ENCODE measurements at regions not wholly inside any gene's neighbourhood (a gene's known extent, or its start where the extent isn't known, plus 50 kb on each side); places are given as distances from the start of the nearest gene placed in this dataset.
A peak's percentile ranks its signal among the peaks of the same experiment; 100 is the strongest.

DNA sequence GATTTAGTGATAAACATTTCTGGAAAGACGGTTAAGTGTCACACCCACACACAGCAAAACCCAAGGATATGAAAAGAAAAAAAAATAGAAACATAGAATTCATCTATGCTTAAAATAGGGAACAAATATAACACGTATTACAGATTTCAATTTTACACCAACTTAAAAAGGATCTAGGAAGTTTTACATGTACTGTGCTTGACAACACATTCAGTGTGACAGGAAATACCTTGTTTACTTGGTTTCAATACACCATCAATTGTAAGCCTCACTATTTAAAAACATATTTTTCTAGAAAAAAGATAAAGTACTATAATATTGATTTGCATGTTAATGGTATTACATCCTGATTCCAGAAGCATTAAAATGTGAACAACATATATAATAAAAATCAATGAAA, 77.0 kb upstream of the SPRY1 start:
- no peak for DNase-seq (ENCODE audit: low spot score)

DNA sequence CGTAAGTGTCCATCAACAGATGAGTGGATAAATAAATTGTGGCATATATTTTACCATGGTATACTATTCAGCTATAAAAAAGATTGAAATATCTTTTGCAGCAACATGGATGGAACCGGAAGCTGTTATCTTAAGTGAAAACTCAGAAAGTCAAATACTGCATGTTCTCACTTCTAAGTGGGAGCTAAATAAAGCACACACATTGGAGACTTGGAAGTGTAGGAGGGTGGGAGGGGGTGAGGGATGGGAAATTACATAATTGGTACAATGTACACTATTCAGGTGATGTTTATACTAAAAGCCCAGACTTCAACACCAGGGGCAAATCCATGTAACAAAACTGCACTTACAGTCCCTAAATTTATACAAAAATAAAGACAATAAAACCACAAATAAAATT, 72.6 kb upstream of the SPRY1 start:
- no peak for DNase-seq (ENCODE audit: low spot score)

- no peak for DNase-seq (ENCODE audit: low spot score)
These were observed 71.3 kb upstream of the SPRY1 start for GRCh38 chr4:123325241-123325681.

- DNase-seq (ENCODE audit: low spot score) = no peak
These were observed 69.2 kb upstream of the SPRY1 start for GRCh38 chr4:123327346-123327745.

- DNase-seq (ENCODE audit: low spot score) = no peak
These were observed 68.7 kb upstream of the SPRY1 start for GRCh38 chr4:123327846-123328429.

DNA sequence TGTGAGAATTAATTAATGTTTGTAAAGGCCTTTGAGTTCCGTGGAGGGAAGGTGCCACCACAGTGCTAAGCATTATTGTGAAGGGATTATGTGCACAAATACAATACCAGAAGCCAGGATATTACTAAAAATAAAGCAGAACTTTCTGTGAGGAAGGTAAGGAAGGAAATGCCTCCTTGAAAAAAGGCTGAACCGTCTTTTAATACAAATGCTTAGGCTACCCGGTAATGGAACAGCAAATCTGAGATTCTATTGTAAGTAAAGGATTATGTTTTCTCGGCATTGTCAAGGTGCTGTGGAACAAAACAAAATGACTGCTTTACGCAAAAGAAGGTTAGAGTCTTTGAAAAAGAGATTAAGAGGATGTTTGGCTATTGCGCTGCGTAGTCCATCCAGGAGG, 57.9 kb upstream of the SPRY1 start:
- no peak for DNase-seq (ENCODE audit: low spot score)

DNA sequence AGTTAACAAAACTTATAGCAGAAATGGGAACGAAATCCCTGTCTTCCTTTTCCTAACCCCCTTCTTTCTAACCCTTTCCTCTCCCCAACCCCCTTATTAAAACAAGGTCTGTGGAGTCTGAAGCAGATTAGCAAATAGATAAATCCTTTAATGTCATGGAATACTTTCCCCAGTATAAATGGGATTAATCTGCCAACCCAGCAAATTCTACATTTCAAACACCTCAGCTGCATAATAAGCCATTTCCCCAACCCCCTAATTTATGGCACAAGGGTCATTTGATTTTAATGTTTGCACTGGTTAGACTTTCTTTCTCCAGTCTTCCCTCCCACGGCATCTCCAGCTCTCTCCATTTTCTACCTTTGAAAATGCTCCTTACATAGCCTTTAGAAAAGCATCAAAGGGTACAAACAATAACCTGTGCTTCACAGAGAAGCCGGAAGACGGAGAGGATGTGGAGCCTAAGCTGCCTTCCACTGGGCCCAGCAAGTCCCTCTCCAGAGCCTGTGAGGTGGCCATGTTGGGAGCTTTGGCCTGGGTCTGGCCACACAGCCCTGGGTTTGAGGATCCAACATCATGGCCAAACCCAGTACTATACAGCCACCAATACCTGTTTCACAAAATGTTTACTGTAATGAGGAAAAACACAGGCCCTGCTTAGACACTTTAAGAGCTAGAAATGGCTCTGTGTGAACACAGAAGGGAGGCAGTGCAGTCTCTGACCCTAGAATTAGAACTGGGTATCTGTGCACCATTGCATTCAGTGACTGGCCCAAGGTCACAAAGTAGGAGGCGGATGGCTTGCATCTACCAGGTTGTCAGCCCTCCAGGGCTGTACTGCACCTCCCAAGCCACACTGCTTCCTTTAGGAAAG, 56.9 kb upstream of the SPRY1 start:
- no peak for DNase-seq (ENCODE audit: low spot score)

GRCh38 chr4:123340381-123340701, 56.3 kb upstream of the SPRY1 start:
- peak; percentile 83 for DNase-seq (ENCODE audit: low spot score)

- no peak for DNase-seq (ENCODE audit: low spot score)
These were observed 54.1 kb upstream of the SPRY1 start for GRCh38 chr4:123342498-123342897.

GRCh38 chr4:123343400-123344041, 53.1 kb upstream of the SPRY1 start:
- no peak for DNase-seq (ENCODE audit: low spot score)

DNA sequence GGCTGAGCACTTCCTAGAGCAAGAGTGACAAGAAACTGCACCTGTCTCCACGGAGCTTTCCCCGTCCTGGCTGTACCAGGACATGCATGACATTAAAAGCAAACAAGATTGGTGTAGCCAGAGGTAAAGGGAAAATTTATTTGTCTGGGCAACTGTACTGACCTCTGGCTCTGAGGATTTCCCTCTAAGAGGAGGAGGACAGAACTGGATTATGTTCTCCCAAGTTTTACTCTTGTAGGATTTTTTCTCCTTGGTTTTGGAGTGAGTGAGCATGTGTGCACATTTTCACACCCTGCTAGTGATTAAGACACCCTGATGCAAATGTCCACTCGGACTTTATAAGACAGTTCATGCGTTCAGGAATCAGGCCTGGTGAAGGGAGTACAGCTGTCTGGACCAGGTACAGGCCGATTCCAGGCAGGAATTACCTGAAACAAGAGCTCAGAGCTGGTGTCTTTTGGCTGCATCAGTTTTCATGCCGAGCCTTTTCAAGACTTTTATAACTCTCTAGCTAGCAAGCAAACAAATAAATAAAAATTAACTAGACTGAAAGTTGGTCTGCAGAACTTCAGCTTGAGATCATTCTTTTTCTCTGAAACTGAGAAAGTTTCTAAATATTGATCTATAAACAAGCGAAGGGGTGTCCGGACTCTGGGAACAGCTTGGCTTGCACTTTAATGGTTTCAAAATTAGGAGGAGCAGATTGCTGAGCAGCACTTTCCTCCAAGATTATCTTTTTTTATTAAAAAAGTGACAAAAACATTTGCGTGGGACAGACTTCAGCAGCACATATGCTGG, 51.3 kb upstream of the SPRY1 start:
- no peak for DNase-seq (ENCODE audit: low spot score)

GRCh38 chr4:123345935-123346300, 50.7 kb upstream of the SPRY1 start:
- no peak for DNase-seq (ENCODE audit: low spot score)

DNA sequence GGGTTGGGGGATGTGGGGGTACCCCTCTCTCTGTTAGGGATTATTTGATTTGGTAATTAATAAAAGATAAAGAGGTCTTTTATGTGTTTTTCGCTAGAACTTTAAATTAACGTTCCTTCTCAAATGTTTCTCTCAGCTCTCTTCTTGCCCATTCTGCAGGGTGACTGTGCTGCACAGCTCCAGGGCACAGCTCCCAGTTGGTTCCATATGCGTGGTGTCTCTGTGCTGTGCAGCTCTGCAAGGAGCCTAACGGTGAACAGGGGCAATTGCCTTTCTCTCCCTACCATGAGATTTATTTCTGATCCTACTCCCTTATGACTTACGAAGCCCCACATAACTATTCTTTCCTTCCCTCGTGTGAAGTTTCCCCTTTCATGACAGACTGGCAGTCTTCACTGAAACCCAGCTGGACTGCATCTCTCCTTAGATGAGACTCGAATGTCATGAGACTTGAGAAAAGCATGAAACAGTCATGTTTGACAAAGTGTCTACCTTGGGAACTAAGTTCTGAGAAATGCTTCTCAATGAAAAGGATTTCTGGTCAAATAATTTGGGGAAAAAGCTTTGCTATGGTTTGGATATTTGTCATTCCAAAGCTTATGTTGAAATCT, 50.2 kb upstream of the SPRY1 start:
- DNase-seq (ENCODE audit: low spot score) = no peak

All from AG08395 (cell line).